ENCODE measurements at regions not wholly inside any gene's neighbourhood (a gene's known extent, or its start where the extent isn't known, plus 50 kb on each side); places are given as distances from the start of the nearest gene placed in this dataset.

DNA sequence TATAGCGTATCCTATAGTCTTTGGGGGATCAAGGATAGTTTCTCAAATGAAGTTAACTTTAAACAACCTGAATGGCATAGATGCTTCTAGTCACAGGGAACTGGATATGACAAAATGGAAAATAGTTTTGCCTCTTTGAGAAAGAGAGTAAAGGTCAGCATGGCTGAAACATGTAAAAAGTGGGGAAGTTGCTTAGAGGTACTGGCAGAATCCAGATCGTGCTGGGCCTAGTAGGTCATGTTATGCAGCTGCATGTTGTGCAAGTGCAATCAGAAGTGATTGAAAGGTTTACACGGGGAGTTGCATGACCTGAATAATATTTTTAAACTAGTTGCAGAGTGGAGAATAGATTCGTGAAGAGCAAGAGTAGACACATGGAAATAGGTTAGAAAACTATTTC, 201.1 kb upstream of the HDAC9 start:
- no peaks in the 10 kb centered on the region for H4K20me1 ChIP-seq (ENCODE audit: control insufficient read depth, insufficient read depth)
- no peak for DNase-seq (ENCODE audit: low read depth, low spot score)
- WGBS (ENCODE audit: insufficient coverage, insufficient replicate concordance, low lambda C conversion rate, missing lambda C conversion rate) = 19% methylated on average over 4 of the region's 4 CpGs
- ATAC-seq = no peak
- no peak overlapping the region for H3K27ac ChIP-seq (ENCODE audit: control insufficient read depth, insufficient read depth)
- H3K79me2 ChIP-seq (ENCODE audit: control insufficient read depth, insufficient read depth, low read length) = no peaks in the 10 kb centered on the region
- intact Hi-C loops (cut with micrococcal nuclease; ENCODE audit: unreplicated experiment) = no loop called here
- no peak overlapping the region for H3K4me2 ChIP-seq (ENCODE audit: control insufficient read depth, insufficient read depth)
- in situ Hi-C loops (cut with MboI) = no loop called here
- H3K4me1 ChIP-seq (ENCODE audit: control insufficient read depth, insufficient read depth, low read length) = no peaks in the 10 kb centered on the region
- H2AFZ ChIP-seq (ENCODE audit: control insufficient read depth, low read depth, low read length) = no peak overlapping the region
- no peak overlapping the region for H3K9ac ChIP-seq (ENCODE audit: control insufficient read depth, insufficient read depth, low read length)
- TF ChIP-seq JUNB (IDR thresholded peaks at IDR 0.05) (no peak), ZZZ3 (IDR thresholded peaks at IDR 0.05; ENCODE audit: control insufficient read depth, insufficient read length, low read depth) (no peak), NBN (IDR thresholded peaks at IDR 0.05) (no peak), STAT3 (IDR thresholded peaks at IDR 0.05; ENCODE audit: low read depth, low read length) (no peak)
- TF ChIP-seq, protein P1, sequence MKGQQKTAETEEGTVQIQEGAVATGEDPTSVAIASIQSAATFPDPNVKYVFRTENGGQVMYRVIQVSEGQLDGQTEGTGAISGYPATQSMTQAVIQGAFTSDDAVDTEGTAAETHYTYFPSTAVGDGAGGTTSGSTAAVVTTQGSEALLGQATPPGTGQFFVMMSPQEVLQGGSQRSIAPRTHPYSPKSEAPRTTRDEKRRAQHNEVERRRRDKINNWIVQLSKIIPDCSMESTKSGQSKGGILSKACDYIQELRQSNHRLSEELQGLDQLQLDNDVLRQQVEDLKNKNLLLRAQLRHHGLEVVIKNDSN (IDR thresholded peaks at IDR 0.05; ENCODE audit: borderline replicate concordance, extremely low read length, insufficient read depth, low read depth, low read length) = no peak
- TF ChIP-seq, protein P2, sequence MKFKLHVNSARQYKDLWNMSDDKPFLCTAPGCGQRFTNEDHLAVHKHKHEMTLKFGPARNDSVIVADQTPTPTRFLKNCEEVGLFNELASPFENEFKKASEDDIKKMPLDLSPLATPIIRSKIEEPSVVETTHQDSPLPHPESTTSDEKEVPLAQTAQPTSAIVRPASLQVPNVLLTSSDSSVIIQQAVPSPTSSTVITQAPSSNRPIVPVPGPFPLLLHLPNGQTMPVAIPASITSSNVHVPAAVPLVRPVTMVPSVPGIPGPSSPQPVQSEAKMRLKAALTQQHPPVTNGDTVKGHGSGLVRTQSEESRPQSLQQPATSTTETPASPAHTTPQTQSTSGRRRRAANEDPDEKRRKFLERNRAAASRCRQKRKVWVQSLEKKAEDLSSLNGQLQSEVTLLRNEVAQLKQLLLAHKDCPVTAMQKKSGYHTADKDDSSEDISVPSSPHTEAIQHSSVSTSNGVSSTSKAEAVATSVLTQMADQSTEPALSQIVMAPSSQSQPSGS (IDR thresholded peaks at IDR 0.05; ENCODE audit: low read length) = no peak
- H3K4me3 ChIP-seq = no peak overlapping the region
- ChIA-PET SMC1A (ENCODE audit: uncharacterized antibody, unreplicated experiment) (interaction anchor here (0.7 to 1.1 kb wide), 2 partner anchors 26 to 173 kb away, joined by 3 read pairs; no protein-coding TSS in a partner anchor), POLR2A (no interaction called here), RAD21 (ENCODE audit: unreplicated experiment) (no interaction called here), CTCF (no interaction called here)
- H3K9me3 ChIP-seq (replicated peaks; ENCODE audit: control insufficient read depth, insufficient read depth, low read length) = no peaks in the 10 kb centered on the region
- FAIRE-seq = no peak
- no peaks in the 10 kb centered on the region for H3K36me3 ChIP-seq (ENCODE audit: control insufficient read depth in 2 of 2, insufficient read depth in 2 of 2, low read length in 1 of 2)
- H3K27me3 ChIP-seq (replicated peaks in 1 of 2; ENCODE audit: control insufficient read depth in 2 of 2, insufficient read depth in 2 of 2, low read length in 1 of 2) = no peaks in the 10 kb centered on the region; a peak in 1 of 4 replicates
- no TSS peak for BruUV-seq (replicated peaks)
